Stimulated activated CD4-positive, alpha-beta T cell treated with anti-CD3 and anti-CD28 coated beads, TNF-alpha, amount 100 ng/mL, for 4 hours (primary cell): ENCODE measurements at regions not wholly inside any gene's neighbourhood (a gene's known extent, or its start where the extent isn't known, plus 50 kb on each side); places are given as distances from the start of the nearest gene placed in this dataset.
A peak's percentile ranks its signal among the peaks of the same experiment; 100 is the strongest.

Experiments used
- DNase-seq, 3 experiments: peaks; one replicate each; pipeline ENCODE4 v3.0.0-alpha.2; 2020; ENCODE audit warnings: low read depth in 3 of 3

- DNase-seq = no peak
Observed at GRCh38 chr10:31754803-31755624, 173.6 kb downstream of the ARHGAP12 start.

GRCh38 chr10:31753681-31754080, 174.9 kb downstream of the ARHGAP12 start:
- DNase-seq = no peak

GRCh38 chr10:31752170-31752569, 176.5 kb downstream of the ARHGAP12 start:
- DNase-seq = no peak

GRCh38 chr10:31751738-31752080, 176.9 kb downstream of the ARHGAP12 start:
- no peak for DNase-seq

- no peak for DNase-seq
Observed at GRCh38 chr10:31751051-31751737, 177.4 kb downstream of the ARHGAP12 start.

GRCh38 chr10:31749981-31750840, 178.4 kb downstream of the ARHGAP12 start:
- DNase-seq = no peak

GRCh38 chr10:31749301-31749700, 179.3 kb downstream of the ARHGAP12 start:
- DNase-seq = no peak

- DNase-seq = peak in 2 of 3 experiments; percentile 16 to 35
Observed at GRCh38 chr10:31745612-31746376, 182.8 kb downstream of the ARHGAP12 start.

GRCh38 chr10:31744025-31744424, 184.6 kb downstream of the ARHGAP12 start:
- no peak for DNase-seq

- no peak for DNase-seq
Observed at GRCh38 chr10:31742255-31742654, 186.4 kb downstream of the ARHGAP12 start.

- no peak for DNase-seq
Observed at GRCh38 chr10:31741473-31741872, 187.2 kb downstream of the ARHGAP12 start.

GRCh38 chr10:31739711-31740110, 188.9 kb downstream of the ARHGAP12 start:
- DNase-seq = no peak

- no peak for DNase-seq
Observed at GRCh38 chr10:31739146-31739545, 189.5 kb downstream of the ARHGAP12 start.

GRCh38 chr10:31731711-31732110, 196.9 kb downstream of the ARHGAP12 start:
- no peak for DNase-seq

GRCh38 chr10:31730776-31731175, 197.9 kb downstream of the ARHGAP12 start:
- DNase-seq = no peak

- DNase-seq = no peak
Observed at GRCh38 chr10:31728698-31729224, 199.9 kb downstream of the ARHGAP12 start.

- DNase-seq = no peak
Observed at GRCh38 chr10:31725436-31725835, 203.2 kb downstream of the ARHGAP12 start.

- DNase-seq = no peak
Observed at GRCh38 chr10:31724296-31724695, 204.3 kb downstream of the ARHGAP12 start.

GRCh38 chr10:31723106-31723750, 205.4 kb downstream of the ARHGAP12 start:
- no peak for DNase-seq

- no peak for DNase-seq
Observed at GRCh38 chr10:31721096-31721495, 207.5 kb downstream of the ARHGAP12 start.

- DNase-seq = no peak
Observed at GRCh38 chr10:31720546-31720945, 208.1 kb downstream of the ARHGAP12 start.
